Upper lobe of right lung (tissue), 1 donor: ENCODE measurements at regions not wholly inside any gene's neighbourhood (a gene's known extent, or its start where the extent isn't known, plus 50 kb on each side); places are given as distances from the start of the nearest gene placed in this dataset.

Source experiments
- ATAC-seq: fragments of 200-7000 bp; cut with Tn5 transposase; one replicate; pipeline ENCODE4 v1.9.1; 2020; ENCODE audit warnings: mild to moderate bottlenecking, moderate library complexity
- DNase-seq: peaks from one replicate; pipeline ENCODE4 v3.0.0-alpha.2; 2020
- H3K27ac ChIP-seq: fragments of 200-600 bp; one replicate; pipeline ENCODE4 v1.8.0; 2022
- H3K27me3 ChIP-seq: fragments of 200-600 bp; one replicate; pipeline ENCODE4 v1.8.0; 2022; ENCODE audit warnings: mild to moderate bottlenecking
- H3K36me3 ChIP-seq: fragments of 200-600 bp; one replicate; pipeline ENCODE4 v1.8.0; 2022
- H3K4me1 ChIP-seq: fragments of 200-600 bp; one replicate; pipeline ENCODE4 v1.8.0; 2022
- H3K4me3 ChIP-seq: fragments of 200-600 bp; one replicate; pipeline ENCODE4 v1.8.0; 2022; ENCODE audit warnings: mild to moderate bottlenecking
- H3K9me3 ChIP-seq: fragments of 200-600 bp; one replicate; pipeline ENCODE4 v1.8.0; 2022
- CTCF ChIP-seq: fragments of 200-600 bp; IDR thresholded peaks from one replicate; pipeline ENCODE4 v1.8.0; 2022; ENCODE audit warnings: antibody characterized with exemption
- intact Hi-C: fragments of 100-400 bp; cut with DNase I; formaldehyde crosslinking; loops from one replicate; pipeline ENCODE4 v1.11.0; 2022
- donor health status: DM: no; HTN: yes; CAD: no; lungs with severe emphysema.

DNA sequence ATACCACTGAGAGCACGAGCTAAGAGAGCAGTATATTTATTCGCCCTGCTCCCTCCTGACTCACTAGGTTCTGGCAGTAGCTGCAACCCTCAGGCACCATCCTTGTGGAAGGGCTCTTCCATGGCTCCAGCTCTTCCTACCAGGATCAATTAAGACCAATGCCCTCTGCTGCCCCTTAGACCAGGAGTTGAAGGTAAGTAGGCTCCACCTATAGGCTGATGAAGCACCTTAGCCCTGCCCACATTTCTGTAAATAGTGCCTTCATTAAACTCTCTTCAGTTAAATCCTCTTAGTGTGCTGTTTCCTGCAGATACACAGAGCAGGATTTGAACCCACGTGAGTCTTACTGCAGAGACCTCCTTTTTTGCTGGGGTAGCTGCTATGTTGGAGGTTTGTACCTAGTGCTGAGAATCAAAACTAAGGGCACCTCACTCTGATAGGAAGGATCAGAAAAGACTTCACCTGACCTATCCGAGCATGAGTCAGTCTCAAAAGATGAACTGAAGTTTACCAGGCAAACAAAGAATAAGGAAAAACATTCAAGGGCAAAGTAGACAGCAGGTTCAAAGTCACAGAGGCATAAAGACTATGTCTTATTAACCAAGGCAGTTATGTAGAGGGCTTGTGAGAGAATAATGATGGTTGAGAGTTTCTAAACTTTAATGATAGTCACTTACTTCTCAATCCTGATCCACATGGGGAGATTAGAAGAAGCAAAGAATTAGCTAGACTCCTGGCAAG, 56.9 kb upstream of the BEND6 start:
- ATAC-seq (no peak), DNase-seq (no peak)
- H3K4me3 ChIP-seq: no peak overlapping the region
- no peaks in the 10 kb centered on the region for H3K9me3 ChIP-seq
- H3K36me3 ChIP-seq: no peaks in the 10 kb centered on the region
- no peaks in the 10 kb centered on the region for H3K27me3 ChIP-seq
- H3K27ac ChIP-seq: no peak overlapping the region
- intact Hi-C loops: no loop called here
- no peak for TF ChIP-seq CTCF
- H3K4me1 ChIP-seq: no peaks in the 10 kb centered on the region

- DNase-seq: no peak
- Histone ChIP-seq H3K4me1 (no peaks in the 10 kb centered on the region), H3K9me3 (no peaks in the 10 kb centered on the region), H3K27me3 (no peaks in the 10 kb centered on the region), H3K4me3 (no peak overlapping the region), H3K36me3 (no peaks in the 10 kb centered on the region), H3K27ac (no peak overlapping the region)
- ATAC-seq: peak; percentile 22
- intact Hi-C loops: no loop called here
- TF ChIP-seq CTCF: no peak
These were observed 63.2 kb upstream of the BEND6 start for GRCh38 chr6:56891754-56892153.

DNA sequence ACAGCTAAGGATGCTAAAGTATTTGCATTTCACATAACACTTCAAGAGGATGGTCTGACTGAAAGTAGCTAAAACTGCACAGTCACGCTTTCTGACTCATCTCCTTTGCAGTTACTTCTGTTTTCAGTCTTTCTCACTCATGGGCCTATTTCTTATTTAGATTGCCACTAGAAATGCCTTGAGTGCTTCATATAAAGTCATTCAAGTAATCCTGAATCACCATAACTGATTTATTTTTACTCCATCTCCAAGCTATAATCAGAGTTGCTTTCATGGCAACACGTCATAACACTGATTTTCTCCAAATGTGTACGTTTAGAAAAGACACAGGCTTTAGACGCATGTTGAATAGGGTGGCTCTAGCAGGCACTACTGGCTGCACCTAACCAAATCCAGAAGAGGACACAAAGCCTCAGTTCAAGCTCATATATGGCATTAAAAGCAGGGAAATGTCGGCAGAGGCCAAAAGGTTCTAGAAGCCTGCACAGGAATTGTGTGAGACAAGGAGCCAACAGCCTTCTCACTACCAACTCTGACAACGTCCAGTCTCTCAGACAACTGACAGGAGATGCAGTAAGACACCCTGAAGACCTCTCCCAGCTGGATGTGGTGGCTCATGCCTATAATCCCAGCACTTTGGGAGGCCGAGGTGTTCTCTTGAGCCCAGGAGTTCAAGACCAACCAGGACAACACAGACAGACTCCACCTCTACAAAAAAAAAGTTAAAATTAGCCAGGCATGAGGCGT, 64.1 kb upstream of the BEND6 start:
- Histone ChIP-seq H3K27me3 (no peaks in the 10 kb centered on the region), H3K36me3 (no peaks in the 10 kb centered on the region), H3K4me1 (no peaks in the 10 kb centered on the region), H3K27ac (no peak overlapping the region), H3K4me3 (no peak overlapping the region), H3K9me3 (no peaks in the 10 kb centered on the region)
- intact Hi-C loops: no loop called here
- peak; percentile 23 for ATAC-seq
- no peak for DNase-seq
- no peak for TF ChIP-seq CTCF

- TF ChIP-seq CTCF: no peak
- no peaks in the 10 kb centered on the region for H3K27me3 ChIP-seq
- no peak for DNase-seq
- H3K27ac ChIP-seq: no peak overlapping the region
- intact Hi-C loops: no loop called here
- H3K4me1 ChIP-seq: no peaks in the 10 kb centered on the region
- H3K9me3 ChIP-seq: no peaks in the 10 kb centered on the region
- no peak overlapping the region for H3K4me3 ChIP-seq
- no peak for ATAC-seq
- no peaks in the 10 kb centered on the region for H3K36me3 ChIP-seq
These were observed 64.8 kb upstream of the BEND6 start for GRCh38 chr6:56890066-56890465.

GRCh38 chr6:56889492-56889891, 65.4 kb upstream of the BEND6 start:
- intact Hi-C loops: no loop called here
- no peak for TF ChIP-seq CTCF
- Histone ChIP-seq H3K27me3 (no peaks in the 10 kb centered on the region), H3K9me3 (no peaks in the 10 kb centered on the region), H3K27ac (no peak overlapping the region), H3K4me3 (no peak overlapping the region), H3K4me1 (no peaks in the 10 kb centered on the region), H3K36me3 (no peaks in the 10 kb centered on the region)
- no peak for ATAC-seq
- no peak for DNase-seq
